Keratinocyte (primary cell): ENCODE measurements at regions not wholly inside any gene's neighbourhood (a gene's known extent, or its start where the extent isn't known, plus 50 kb on each side); places are given as distances from the start of the nearest gene placed in this dataset.

ENCODE experiments used
- CTCF ChIP-seq, 3 experiments: IDR thresholded peaks in 1 of 3; conservative IDR thresholded peaks in 1 of 3; optimal IDR thresholded peaks in 1 of 3; 2 replicates in 2 of 3; 3 replicates in 1 of 3; pipeline versions ENCODE3 to v1.5.1; 2011; ENCODE audit warnings: low read length in 3 of 3, mild to moderate bottlenecking in 3 of 3, moderate library complexity in 2 of 3, control low read depth in 1 of 3, inconsistent platforms in 1 of 3; ENCODE audit not compliant: insufficient read depth in 2 of 3; ENCODE audit errors: extremely low read depth in 1 of 3
- EZH2 ChIP-seq: IDR thresholded peaks from one replicate; pipeline ENCODE4 v1.6.1; 2012; ENCODE audit warnings: inconsistent platforms, mild to moderate bottlenecking, low read length, moderate library complexity

- TF ChIP-seq CTCF (optimal IDR thresholded peaks at IDR 0.05 in 1 of 3, IDR thresholded peaks at IDR 0.05 in 1 of 3, conservative IDR thresholded peaks at IDR 0.05 in 1 of 3; ENCODE audit: extremely low read depth in 1 of 3, insufficient read depth in 2 of 3, low read length in 3 of 3): no peak
- no peak for TF ChIP-seq EZH2
Observed at GRCh38 chr20:39227416-39227815, 265.3 kb downstream of the DHX35 start.
